HG03159 (cell line): ENCODE measurements at regions not wholly inside any gene's neighbourhood (a gene's known extent, or its start where the extent isn't known, plus 50 kb on each side); places are given as distances from the start of the nearest gene placed in this dataset.

Experiments
- ATAC-seq: cut with Tn5 transposase; IDR thresholded peaks from one replicate; pipeline ENCODE4 v1.9.1; 2021; ENCODE audit warnings: mild to moderate bottlenecking, moderate library complexity; ENCODE audit not compliant: unreplicated experiment

GRCh38 chr16:64184156-64184555 lies 937.7 kb downstream of the CDH11 start:
- ATAC-seq, result no peak

DNA sequence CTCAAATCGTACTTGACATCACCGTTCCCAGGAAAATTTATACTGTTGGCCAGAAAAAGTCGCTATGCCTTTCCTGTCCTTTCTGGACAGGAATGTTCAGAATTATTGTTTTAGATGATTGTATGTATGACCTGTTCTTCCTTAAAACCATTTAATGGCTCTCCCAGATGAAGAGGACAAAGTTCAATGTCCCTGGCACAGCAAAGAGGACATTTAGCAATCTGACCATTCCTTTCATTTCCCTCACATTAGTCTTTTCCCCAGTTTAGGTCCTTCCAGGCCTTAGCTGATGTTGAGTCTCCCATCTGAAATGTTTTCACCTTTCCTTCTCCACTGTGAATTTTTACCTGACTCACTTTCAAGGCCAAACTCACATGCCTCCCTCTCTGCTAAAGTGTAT lies 938.9 kb downstream of the CDH11 start:
- no peak for ATAC-seq

- no peak for ATAC-seq
Observed at GRCh38 chr16:64181271-64181925, 940.5 kb downstream of the CDH11 start.

- ATAC-seq, result no peak
Observed at GRCh38 chr16:64180136-64180900, 941.5 kb downstream of the CDH11 start.

- ATAC-seq, result no peak
Observed at GRCh38 chr16:64174327-64174726, 947.5 kb downstream of the CDH11 start.

DNA sequence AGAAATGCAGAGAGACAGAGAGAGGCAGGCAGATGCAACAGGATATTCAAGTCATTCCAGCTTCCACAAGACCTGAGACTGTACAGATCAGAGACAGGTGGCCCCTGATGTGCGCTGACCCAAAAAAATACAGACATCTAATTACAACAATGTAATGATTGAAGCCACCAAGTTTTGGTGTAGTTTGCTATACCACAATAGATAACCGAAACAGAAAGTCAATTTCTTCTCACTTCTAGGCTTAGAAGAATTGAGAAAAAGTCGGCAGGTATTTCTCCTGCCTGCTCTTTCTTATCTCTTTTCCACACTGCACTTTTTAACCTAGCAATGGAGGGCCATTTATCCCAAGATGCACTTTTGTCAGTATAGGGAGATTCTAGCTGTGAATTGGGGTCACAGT lies 949.2 kb downstream of the CDH11 start:
- ATAC-seq, result no peak

DNA sequence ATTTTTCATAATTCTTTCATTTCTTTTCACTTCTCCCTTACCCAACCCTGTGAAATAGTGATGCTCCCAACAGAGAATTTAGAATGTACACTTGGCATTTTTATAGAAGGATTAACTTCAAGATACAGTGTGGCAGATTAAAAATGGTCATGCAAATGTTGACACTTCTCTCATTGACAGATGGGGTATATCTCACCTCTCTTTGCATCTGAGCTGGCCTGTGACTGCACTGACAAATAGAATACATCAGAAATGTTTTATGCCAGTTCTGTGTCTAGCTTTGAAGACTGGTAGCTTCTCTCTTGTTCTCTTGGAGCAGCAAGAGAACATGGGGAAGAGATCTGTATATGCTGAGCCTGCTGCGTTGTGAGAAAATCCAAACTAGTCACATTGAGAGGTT lies 949.6 kb downstream of the CDH11 start:
- ATAC-seq, result no peak

- ATAC-seq, result no peak
Observed at GRCh38 chr16:64171632-64172031, 950.2 kb downstream of the CDH11 start.

DNA sequence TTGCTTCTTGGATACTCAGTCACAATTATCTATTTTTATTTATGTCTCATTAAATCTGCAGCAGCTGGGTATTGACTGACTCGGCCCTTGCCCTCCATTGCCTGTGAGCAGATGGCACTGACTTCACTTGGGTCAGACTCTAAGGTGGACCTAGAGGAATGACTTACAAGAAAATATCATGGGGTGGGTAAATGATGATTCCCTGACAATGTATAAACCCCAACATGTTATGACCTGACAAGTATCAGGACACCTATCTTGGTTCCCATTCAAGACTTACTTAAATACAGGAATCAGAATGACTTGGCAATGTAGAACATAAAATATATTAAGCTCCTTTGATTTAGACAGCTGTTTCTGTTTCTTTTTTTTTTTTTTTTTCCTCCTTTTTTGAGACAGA lies 953.5 kb downstream of the CDH11 start:
- ATAC-seq, result no peak

DNA sequence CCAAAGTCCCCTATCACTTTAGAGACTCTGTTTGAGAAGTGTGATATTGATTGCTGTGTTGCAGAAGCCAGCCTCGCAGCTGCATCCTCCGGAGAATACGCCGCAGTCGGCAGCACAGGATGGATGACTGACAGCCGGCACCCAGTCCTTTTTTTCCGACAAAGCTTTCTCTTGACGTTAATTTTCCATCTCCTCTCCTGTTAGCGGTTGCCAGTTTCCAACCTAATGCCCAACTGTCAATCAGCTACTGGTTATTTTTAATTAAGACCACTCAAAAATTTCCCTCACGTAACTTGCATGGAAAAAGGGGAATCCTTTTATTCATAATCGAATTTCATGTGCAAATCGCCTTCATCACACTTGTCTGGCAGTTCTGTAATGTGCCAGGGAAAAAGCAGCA lies 953.9 kb downstream of the CDH11 start:
- ATAC-seq, result no peak

DNA sequence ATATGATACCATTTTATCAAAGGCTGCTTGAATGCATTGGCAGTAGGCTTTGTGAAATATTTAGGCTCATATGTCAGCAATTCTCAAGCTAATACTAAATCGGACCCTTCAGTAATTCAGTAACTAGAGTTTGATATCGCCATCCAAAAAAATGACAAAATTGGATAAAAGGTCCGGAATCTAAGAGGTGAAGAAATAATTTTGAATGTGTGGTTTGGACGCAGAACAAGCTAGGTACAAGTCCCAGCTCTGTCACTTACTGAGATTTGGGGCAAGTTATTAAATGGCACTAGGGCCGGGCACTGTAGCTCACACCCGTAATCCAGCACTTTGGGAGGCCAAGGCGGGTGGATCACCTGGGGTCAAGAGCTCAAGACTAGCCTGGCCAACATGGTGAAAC lies 956.5 kb downstream of the CDH11 start:
- ATAC-seq, result no peak

- no peak for ATAC-seq
Observed at GRCh38 chr16:64162613-64163375, 959.1 kb downstream of the CDH11 start.

- ATAC-seq, result no peak
Observed at GRCh38 chr16:64159976-64160375, 961.9 kb downstream of the CDH11 start.

DNA sequence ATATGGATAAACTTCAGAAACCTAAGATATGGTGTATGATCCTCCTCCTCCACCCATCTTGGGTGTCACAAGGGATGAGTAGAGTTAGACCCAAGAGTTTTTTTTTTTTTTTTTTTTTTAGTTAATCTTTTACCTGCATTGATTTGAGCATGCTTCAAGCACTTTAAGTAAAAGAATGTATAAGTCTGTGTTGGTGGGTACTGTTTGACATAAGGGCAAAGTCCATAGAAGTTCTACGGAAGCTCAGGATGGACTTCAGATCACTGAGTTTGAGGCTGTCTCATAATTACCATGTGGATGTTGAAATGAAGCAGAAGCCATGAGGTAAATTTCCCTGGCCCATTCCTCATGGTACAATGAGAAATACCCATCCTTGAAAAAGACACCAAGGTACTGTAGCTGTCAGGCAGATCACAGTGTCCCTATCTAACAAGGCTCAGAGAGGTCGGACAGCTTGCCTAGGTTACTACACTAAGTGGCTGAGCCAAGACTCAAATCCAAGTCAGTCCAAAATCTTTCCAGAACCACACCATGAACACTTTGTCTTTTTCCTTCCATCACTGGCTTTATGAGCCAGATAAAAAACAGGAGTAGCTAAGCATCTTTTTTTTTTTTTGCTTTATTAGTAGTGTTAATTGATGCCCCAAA lies 962.8 kb downstream of the CDH11 start:
- ATAC-seq, result no peak

- ATAC-seq, result no peak
Observed at GRCh38 chr16:64153718-64154117, 968.1 kb downstream of the CDH11 start.

DNA sequence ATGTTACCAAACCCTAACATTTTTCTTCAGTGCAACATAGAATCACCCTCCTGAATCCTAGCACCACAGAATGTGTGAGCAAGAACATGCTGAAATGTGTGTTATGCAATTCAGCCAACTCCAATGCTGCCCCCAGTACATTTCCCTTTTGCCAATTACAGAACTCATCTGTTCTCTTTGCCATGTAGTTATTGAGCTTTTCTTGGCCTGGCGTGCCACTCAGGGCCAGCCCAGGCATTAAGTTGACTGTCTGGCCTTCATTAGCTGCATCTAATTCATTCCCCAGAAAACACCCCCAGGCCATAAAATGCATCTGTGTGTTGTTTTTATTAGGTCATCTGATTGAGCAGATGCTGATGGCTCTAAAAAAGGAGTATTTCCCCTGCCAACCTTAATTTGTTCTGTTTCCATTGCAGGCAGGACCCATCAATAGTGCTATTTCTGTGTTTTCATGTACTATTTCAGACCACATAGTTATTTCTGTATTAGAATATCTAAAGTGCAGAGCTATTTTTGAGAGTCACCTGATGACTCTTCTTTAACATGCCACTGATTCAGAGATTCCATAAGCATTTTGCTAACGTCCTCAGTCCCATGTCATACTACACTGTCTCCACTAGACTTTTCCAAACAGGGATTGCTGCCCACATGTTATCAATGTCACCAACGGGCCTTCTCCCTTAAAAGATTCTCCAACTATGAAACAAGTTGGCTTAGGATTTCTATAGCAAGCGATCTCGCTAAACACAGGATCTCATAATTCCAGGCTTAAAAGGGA lies 969.7 kb downstream of the CDH11 start:
- no peak for ATAC-seq

- ATAC-seq, result no peak
Observed at GRCh38 chr16:64150193-64150592, 971.7 kb downstream of the CDH11 start.

GRCh38 chr16:64149756-64150155 lies 972.1 kb downstream of the CDH11 start:
- no peak for ATAC-seq

GRCh38 chr16:64148356-64148755 lies 973.5 kb downstream of the CDH11 start:
- ATAC-seq, result no peak

DNA sequence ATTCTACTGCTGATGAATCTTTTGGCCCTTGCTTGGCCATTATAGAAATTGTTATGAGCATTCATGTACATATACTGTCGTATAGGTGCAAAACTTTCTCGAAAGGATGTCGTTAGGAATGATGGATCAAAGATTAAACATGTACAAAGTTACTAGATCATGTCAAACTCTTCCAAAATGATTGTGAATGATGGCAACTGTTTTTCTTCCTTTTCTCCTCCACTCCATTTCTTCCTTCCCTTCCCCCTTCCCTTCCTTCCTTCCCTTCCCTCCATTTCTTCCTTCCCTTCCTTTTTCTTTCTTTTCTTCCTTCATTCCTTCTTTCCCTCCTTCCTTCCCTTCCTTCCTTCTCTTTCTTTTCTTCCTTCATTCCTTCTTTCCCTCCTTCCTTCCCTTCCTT lies 973.9 kb downstream of the CDH11 start:
- ATAC-seq, result no peak

GRCh38 chr16:64144617-64145016 lies 977.2 kb downstream of the CDH11 start:
- no peak for ATAC-seq
